ENCODE measurements at regions not wholly inside any gene's neighbourhood (a gene's known extent, or its start where the extent isn't known, plus 50 kb on each side); places are given as distances from the start of the nearest gene placed in this dataset.

- no peaks in the 10 kb centered on the region for H3K9me3 ChIP-seq (replicated peaks)
- H3K4me3 ChIP-seq = no peak overlapping the region
- H3K27ac ChIP-seq = no peak overlapping the region
- H3K4me1 ChIP-seq = no peaks in the 10 kb centered on the region
- H3K36me3 ChIP-seq = no peaks in the 10 kb centered on the region
- no peaks in the 10 kb centered on the region for H3K27me3 ChIP-seq
- DNase-seq = no peak
Measured at GRCh38 chr3:53948174-53948573, 56.5 kb upstream of the SELENOK start.

- Histone ChIP-seq H3K4me3 (no peak overlapping the region), H3K27me3 (no peaks in the 10 kb centered on the region), H3K27ac (no peak overlapping the region), H3K9me3 (replicated peaks) (no peaks in the 10 kb centered on the region), H3K36me3 (no peaks in the 10 kb centered on the region), H3K4me1 (no peaks in the 10 kb centered on the region; the same call in 1 of the 2 replicates)
- DNase-seq = no peak
Measured at GRCh38 chr3:53944028-53944427, 52.4 kb upstream of the SELENOK start.

- H3K4me1 ChIP-seq = peaks cover 2% of the 10 kb centered on the region; the same call in 1 of the 2 replicates
- H3K27ac ChIP-seq = no peak overlapping the region
- no peak overlapping the region for H3K4me3 ChIP-seq
- no peaks in the 10 kb centered on the region for H3K36me3 ChIP-seq
- no peak for DNase-seq
- no peaks in the 10 kb centered on the region for H3K9me3 ChIP-seq (replicated peaks)
- H3K27me3 ChIP-seq = 0 out of 2 replicates have a peak, but pooled peaks cover 3% of the 10 kb centered on the region
Measured at GRCh38 chr3:53941950-53942349, 50.3 kb upstream of the SELENOK start.
